ENCODE measurements at regions not wholly inside any gene's neighbourhood (a gene's known extent, or its start where the extent isn't known, plus 50 kb on each side); places are given as distances from the start of the nearest gene placed in this dataset.
"Not testable (repeated sequence)": the region's sequence is repeated elsewhere in the genome, so short reads cannot be mapped to it uniquely, and the experiment has no call there.

- no peak for DNase-seq
These were observed 115.4 kb upstream of the PTPRG start for GRCh38 chr3:61445924-61446323.

GRCh38 chr3:61446341-61446740 lies 115.0 kb upstream of the PTPRG start:
- no peak for DNase-seq

- no peak for DNase-seq
These were observed 113.0 kb upstream of the PTPRG start for GRCh38 chr3:61448378-61448777.

- DNase-seq = no peak
These were observed 111.9 kb upstream of the PTPRG start for GRCh38 chr3:61449327-61450040.

GRCh38 chr3:61450866-61451265 lies 110.5 kb upstream of the PTPRG start:
- no peak for DNase-seq

GRCh38 chr3:61451841-61452240 lies 109.5 kb upstream of the PTPRG start:
- no peak for DNase-seq

- no peak for DNase-seq
These were observed 108.8 kb upstream of the PTPRG start for GRCh38 chr3:61452535-61453090.

GRCh38 chr3:61454006-61454585 lies 107.3 kb upstream of the PTPRG start:
- DNase-seq = no peak

- no peak for DNase-seq
These were observed 106.6 kb upstream of the PTPRG start for GRCh38 chr3:61454801-61455200.

- DNase-seq = no peak
These were observed 100.7 kb upstream of the PTPRG start for GRCh38 chr3:61460636-61461035.

- no peak for DNase-seq
These were observed 98.2 kb upstream of the PTPRG start for GRCh38 chr3:61463191-61463590.

- DNase-seq = no peak
These were observed 96.7 kb upstream of the PTPRG start for GRCh38 chr3:61464518-61465140.

GRCh38 chr3:61466357-61466756 lies 95.0 kb upstream of the PTPRG start:
- DNase-seq = no peak

GRCh38 chr3:61483997-61484396 lies 77.4 kb upstream of the PTPRG start:
- no peak for DNase-seq

- no peak for DNase-seq
These were observed 68.0 kb upstream of the PTPRG start for GRCh38 chr3:61493339-61493738.

- DNase-seq = not testable (repeated sequence)
These were observed 67.1 kb upstream of the PTPRG start for GRCh38 chr3:61494309-61494708.

- DNase-seq = no peak
These were observed 63.9 kb upstream of the PTPRG start for GRCh38 chr3:61497463-61497862.

- DNase-seq = no peak
These were observed 56.2 kb upstream of the PTPRG start for GRCh38 chr3:61505197-61505596.

GRCh38 chr3:61507946-61508345 lies 53.4 kb upstream of the PTPRG start:
- DNase-seq = no peak
